Heart left ventricle (tissue), 16 donors: ENCODE measurements at regions not wholly inside any gene's neighbourhood (a gene's known extent, or its start where the extent isn't known, plus 50 kb on each side); places are given as distances from the start of the nearest gene placed in this dataset.

Experiments
- ATAC-seq, 4 donors: fragments of 200-7000 bp; cut with Tn5 transposase; one replicate each; pipeline ENCODE4 v1.9.1; 2020 to 2022; ENCODE audit warnings: moderate library complexity in 4 of 4, mild to moderate bottlenecking in 3 of 4, moderate number of reproducible peaks in 1 of 4
- DNase-seq, 5 donors: peaks; one replicate each; pipeline ENCODE4 v3.0.0-alpha.2; 2020
- H3K27ac ChIP-seq, 12 donors: fragments of 200-600 bp; sonication (generic) in 4 of 12; one replicate each; pipeline versions ENCODE4 v1.5.0 to v1.8.0; 2016 to 2022; ENCODE audit warnings: mild to moderate bottlenecking in 2 of 12
- H3K27me3 ChIP-seq, 9 donors: fragments of 200-600 bp; sonication (generic) in 2 of 9; one replicate each; pipeline versions ENCODE4 v1.5.1 to v1.8.0; 2016 to 2022; ENCODE audit warnings: mild to moderate bottlenecking in 3 of 9
- H3K36me3 ChIP-seq, 9 donors: fragments of 200-600 bp; sonication (generic) in 2 of 9; one replicate each; pipeline versions ENCODE4 v1.5.0 to v1.8.0; 2018 to 2022; ENCODE audit warnings: mild to moderate bottlenecking in 2 of 9
- H3K4me1 ChIP-seq, 12 donors: fragments of 200-600 bp; sonication (generic) in 4 of 12; one replicate each; pipeline versions ENCODE4 v1.5.0 to v1.8.0; 2016 to 2022; ENCODE audit warnings: mild to moderate bottlenecking in 3 of 12
- H3K4me3 ChIP-seq, 12 donors: fragments of 200-600 bp; sonication (generic) in 4 of 12; one replicate each; pipeline versions ENCODE4 v1.5.0 to v1.8.0; 2017 to 2022; ENCODE audit warnings: mild to moderate bottlenecking in 9 of 12, moderate library complexity in 4 of 12
- H3K9me3 ChIP-seq, 12 donors: fragments of 200-600 bp; sonication (generic) in 4 of 12; one replicate each; pipeline versions ENCODE4 v1.5.0 to v1.8.0; 2016 to 2022; ENCODE audit warnings: mild to moderate bottlenecking in 1 of 12
- CTCF ChIP-seq, 12 donors: fragments of 200-600 bp; sonication (generic) in 4 of 12; IDR thresholded peaks; one replicate each; pipeline versions ENCODE4 v1.5.0 to v1.8.0; 2018 to 2022; ENCODE audit warnings: antibody characterized with exemption in 12 of 12, mild to moderate bottlenecking in 5 of 12
- POLR2A ChIP-seq, 2 donors: fragments of 450-650 bp; IDR thresholded peaks; one replicate each; pipeline ENCODE4 v1.6.1; 2017; ENCODE audit warnings: antibody characterized with exemption in 2 of 2, mild to moderate bottlenecking in 2 of 2, moderate library complexity in 2 of 2
- WGBS, 4 donors: extraction: QIAGEN DNeasy Blood & Tissue Kit in 2 of 4; methylation state at CpG; one replicate each; pipeline versions ENCODE4 v1.1.5 to v1.1.7; 2013 to 2018; 5-methylcytosine and 5-hydroxymethylcytosine counted together
- intact Hi-C, 10 donors: fragments of 100-400 bp; cut with DNase I; formaldehyde crosslinking; loops; one replicate each; pipeline versions ENCODE4 v1.11.1 to v1.14.2; 2022
- donor health status: ischemic (EF 13 %, LVEDD 7.1; RV severe dilation, severe dysfunction).
- donor health status: healthy with polysubstance abuse.
- donor health status: DM: no; HTN: yes; CAD: no.
- donor health status: DM: no; HTN: no; CAD: no.
- donor health status: ischemic (EF 25% LVEDD 6.9; RV normal size, moderate dysfunction).
- donor health status: ischemic (EF 25% LVEDD 5.7; RV mildly dilated, moderate dysfunction).
- donor health status: healthy.
- donor health status: DM: yes; HTN: yes; CAD: no.
- donor health status: ischemic (EF 35%, LVEDD 5.7; RV mildly dilated, moderate dysfunction).
- donor health status: nonischemic (EF 11% LVEDD 7.7; RV severe dilation, severe dysfunction).
- donor health status: DM: yes; HTN: yes; CAD: no.
- donor health status: PGD.
- donor health status: ischemic (EF 29% LVEDD 5.4; RV normal size, mild dysfunction).
- donor health status: nonischemic (EF 23%, LVEDD 6.1; RV moderate dilation, normal function).

DNA sequence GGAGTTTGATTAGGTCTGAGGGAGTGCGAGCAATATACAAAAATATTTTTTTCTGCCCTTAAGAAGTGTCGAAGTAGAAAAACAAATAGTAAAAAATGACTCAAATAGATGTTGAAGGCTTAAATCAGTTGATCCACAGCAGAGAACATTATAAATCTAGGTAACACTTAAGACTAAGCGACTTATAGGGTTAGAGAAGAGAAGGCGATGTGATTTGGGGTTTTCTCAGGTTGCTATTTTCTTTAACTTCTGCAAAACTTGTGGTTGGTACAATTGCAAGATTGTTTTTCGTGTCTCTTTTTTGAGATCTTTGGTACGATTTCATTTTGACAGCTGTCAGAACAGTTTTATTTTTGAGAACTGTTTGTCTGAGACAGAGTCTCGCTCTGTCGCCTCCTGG lies 1479.5 kb downstream of the PCDH7 start:
- H3K4me1 ChIP-seq = no peaks in the 10 kb centered on the region
- H3K36me3 ChIP-seq = no peaks in the 10 kb centered on the region
- intact Hi-C loops = no loop called here
- TF ChIP-seq POLR2A (IDR thresholded peaks at IDR 0.05) (no peak), CTCF (IDR thresholded peaks at IDR 0.05) (no peak)
- 53 to 89% (median 79%) methylated on average over 8 of the region's 8 CpGs for WGBS, 4 donors
- no peak for ATAC-seq
- no peak overlapping the region for H3K27ac ChIP-seq
- DNase-seq = no peak
- no peaks in the 10 kb centered on the region for H3K9me3 ChIP-seq
- no peaks in the 10 kb centered on the region for H3K27me3 ChIP-seq
- no peak overlapping the region for H3K4me3 ChIP-seq

DNA sequence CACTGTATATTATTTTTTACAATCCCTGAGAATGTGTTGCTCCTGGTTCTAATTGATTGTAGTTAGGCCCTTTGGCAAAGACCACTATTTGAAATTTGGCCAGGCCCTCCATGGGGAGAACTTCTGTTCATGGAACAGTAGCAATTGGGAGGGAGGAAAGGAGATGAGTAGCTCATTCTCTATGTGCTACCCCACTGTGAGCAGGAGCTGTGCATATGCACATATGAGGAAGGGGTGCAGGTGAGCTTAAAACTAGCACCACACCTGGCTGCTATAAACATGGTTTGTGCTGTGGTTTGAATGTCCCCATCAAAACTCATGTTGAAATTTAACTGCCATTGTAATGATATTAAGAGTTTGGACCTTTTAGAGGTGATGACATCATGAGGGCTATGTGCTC lies 1483.2 kb downstream of the PCDH7 start:
- no peaks in the 10 kb centered on the region for H3K4me1 ChIP-seq
- DNase-seq = no peak
- H3K4me3 ChIP-seq = no peak overlapping the region
- no peak for ATAC-seq
- H3K9me3 ChIP-seq = peaks cover 0 to 17% (median 1%) of the 10 kb centered on the region in 12 donors
- intact Hi-C loops = no loop called here
- H3K36me3 ChIP-seq = no peaks in the 10 kb centered on the region
- H3K27ac ChIP-seq = no peak overlapping the region
- H3K27me3 ChIP-seq = no peaks in the 10 kb centered on the region
- TF ChIP-seq CTCF (IDR thresholded peaks at IDR 0.05) (no peak), POLR2A (IDR thresholded peaks at IDR 0.05) (no peak)

DNA sequence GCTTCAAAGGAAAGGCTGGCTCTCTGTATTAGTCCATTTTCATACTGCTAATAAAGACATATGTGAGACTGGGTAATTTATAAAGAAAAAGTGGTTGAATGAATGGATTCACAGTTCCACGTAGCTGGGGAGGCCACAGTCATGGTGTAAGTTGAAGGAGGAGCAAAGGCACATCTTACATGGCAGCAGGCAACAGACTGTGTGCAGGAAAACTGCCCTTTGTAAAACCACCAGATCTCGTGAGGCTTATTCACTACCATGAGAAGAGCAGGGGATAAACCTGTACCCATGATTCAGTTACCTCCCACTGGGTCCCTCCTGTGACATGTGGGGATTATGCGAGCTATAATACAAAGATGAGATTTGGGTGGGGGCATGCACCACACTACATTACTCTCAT lies 1486.6 kb downstream of the PCDH7 start:
- no peak for ATAC-seq
- Histone ChIP-seq H3K9me3 (peaks cover 0 to 22% (median 1%) of the 10 kb centered on the region in 12 donors), H3K4me3 (no peak overlapping the region), H3K27ac (no peak overlapping the region), H3K27me3 (no peaks in the 10 kb centered on the region), H3K4me1 (no peaks in the 10 kb centered on the region), H3K36me3 (no peaks in the 10 kb centered on the region)
- intact Hi-C loops = no loop called here
- WGBS, 4 donors = 49 to 70% (median 62%) methylated on average over 3 of the region's 3 CpGs
- TF ChIP-seq POLR2A (IDR thresholded peaks at IDR 0.05) (no peak), CTCF (IDR thresholded peaks at IDR 0.05) (no peak)
- no peak for DNase-seq

GRCh38 chr4:32207456-32207855 lies 1487.3 kb downstream of the PCDH7 start:
- DNase-seq = no peak
- no peaks in the 10 kb centered on the region for H3K36me3 ChIP-seq
- H3K27ac ChIP-seq = no peak overlapping the region
- ATAC-seq = no peak
- intact Hi-C loops = no loop called here
- peaks cover 0 to 22% (median 1%) of the 10 kb centered on the region in 12 donors for H3K9me3 ChIP-seq
- H3K27me3 ChIP-seq = no peaks in the 10 kb centered on the region
- H3K4me3 ChIP-seq = no peak overlapping the region
- H3K4me1 ChIP-seq = no peaks in the 10 kb centered on the region
- no peak for TF ChIP-seq POLR2A (IDR thresholded peaks at IDR 0.05)
- TF ChIP-seq CTCF (IDR thresholded peaks at IDR 0.05) = no peak
